Progenitor cell of endocrine pancreas (in vitro differentiated cells): ENCODE measurements at regions not wholly inside any gene's neighbourhood (a gene's known extent, or its start where the extent isn't known, plus 50 kb on each side); places are given as distances from the start of the nearest gene placed in this dataset.

ENCODE experiments used
- DNase-seq: peaks from one replicate; pipeline ENCODE4 v3.0.0; 2021; ENCODE audit warnings: low spot score; ENCODE audit not compliant: unreplicated experiment
- H3K27ac Mint-ChIP-seq: 2 replicates; pipeline ENCODE4 v1.8.0; 2021; ENCODE audit warnings: mild to moderate bottlenecking, moderate library complexity, mixed read lengths
- H3K27me3 Mint-ChIP-seq: 2 replicates; pipeline ENCODE4 v1.8.0; 2021; ENCODE audit warnings: mixed read lengths
- H3K36me3 Mint-ChIP-seq: 2 replicates; pipeline ENCODE4 v1.8.0; 2022; ENCODE audit warnings: mixed read lengths; ENCODE audit not compliant: insufficient read depth
- H3K4me1 Mint-ChIP-seq: 2 replicates; pipeline ENCODE4 v1.8.0; 2021; ENCODE audit warnings: low read depth, mixed read lengths
- H3K4me3 Mint-ChIP-seq: 2 replicates; pipeline ENCODE4 v1.8.0; 2021; ENCODE audit warnings: low read depth, mild to moderate bottlenecking, moderate library complexity, mixed read lengths
- H3K9me3 Mint-ChIP-seq: 2 replicates; pipeline ENCODE4 v1.8.0; 2021; ENCODE audit warnings: low read depth, mixed read lengths
- CTCF ChIP-seq: fragments of 200-600 bp; sonication (generic); IDR thresholded peaks from one replicate; pipeline ENCODE4 v1.5.0; 2021; ENCODE audit warnings: antibody characterized with exemption, mild to moderate bottlenecking; ENCODE audit not compliant: unreplicated experiment

DNA sequence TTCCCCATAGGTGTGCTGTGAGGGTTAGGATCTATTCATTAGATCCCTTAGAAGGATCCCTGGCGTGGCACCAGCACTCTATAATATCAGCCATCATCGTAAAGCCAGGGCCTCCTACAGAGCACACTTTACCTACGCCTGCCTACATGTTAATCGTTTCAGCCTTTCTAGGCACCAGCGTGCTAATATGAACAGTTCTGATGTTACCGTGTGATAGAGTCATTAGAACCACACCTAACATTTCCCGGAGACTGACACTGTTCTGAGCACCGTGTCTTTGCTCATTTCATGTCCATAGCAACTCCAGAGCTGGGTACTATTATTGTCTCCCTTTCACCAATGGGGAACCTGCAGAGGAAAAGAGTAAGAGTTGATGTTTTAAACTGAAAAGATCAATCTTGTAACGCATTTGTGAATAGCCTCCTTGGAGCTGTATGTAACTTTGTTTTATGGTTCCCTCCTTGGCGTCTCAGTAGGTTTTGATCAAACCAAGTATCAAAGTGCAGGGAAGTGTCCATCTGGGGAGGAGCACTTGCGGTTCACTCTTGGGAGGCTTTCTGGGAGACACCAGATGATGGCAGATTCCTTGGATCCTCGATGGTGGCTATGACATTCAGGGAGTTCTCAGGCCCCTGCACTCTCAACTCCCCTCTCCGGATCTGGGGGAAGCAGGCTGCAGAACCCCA lies 73.8 kb upstream of the KCNG1 start:
- no peak for TF ChIP-seq CTCF

DNA sequence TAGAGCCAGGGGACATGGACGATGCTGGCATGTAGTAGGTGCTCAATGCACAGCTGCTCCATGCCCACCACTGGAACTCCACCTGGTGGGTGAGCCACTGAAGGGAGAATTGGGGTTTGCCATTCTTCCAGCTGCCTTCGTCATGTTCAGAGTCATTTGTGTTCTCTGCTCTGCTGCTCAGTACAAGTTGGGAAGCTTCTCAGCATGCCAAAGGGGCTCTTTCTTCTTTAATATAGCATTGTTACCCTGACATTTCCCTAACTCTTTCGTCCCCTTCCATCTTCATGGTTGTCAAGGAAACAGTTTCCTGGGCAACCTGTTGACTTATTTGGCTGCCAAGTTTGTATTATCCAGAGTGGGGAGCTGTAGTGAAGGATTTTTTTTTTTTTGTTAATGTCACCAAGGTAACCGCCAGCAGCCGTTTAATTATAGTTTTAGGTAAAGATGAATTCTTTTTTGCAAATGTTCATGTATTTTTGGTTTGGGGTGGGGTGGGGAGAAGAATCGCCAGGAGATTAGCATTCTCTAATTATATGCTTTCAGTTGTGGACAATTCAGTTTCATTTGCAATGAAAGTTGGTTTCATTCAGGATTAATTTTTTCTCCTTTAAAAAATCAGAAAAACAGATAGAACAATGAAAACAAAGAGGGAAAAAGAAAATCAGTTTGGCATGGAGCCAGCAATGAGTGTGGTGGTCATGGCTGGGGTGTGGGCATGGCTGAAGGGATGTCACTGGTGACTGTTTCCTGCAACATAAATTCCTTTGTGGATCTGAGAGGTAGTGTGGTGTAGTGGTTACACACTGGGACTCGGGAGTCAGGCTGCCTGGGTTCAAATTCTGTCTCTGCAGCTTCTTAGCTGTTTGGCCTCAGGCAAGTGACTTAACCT lies 73.0 kb upstream of the KCNG1 start:
- H3K4me1 Mint-ChIP-seq = peaks cover 25% of the 10 kb centered on the region
- no peaks in the 10 kb centered on the region for H3K9me3 Mint-ChIP-seq
- no peak overlapping the region for H3K27ac Mint-ChIP-seq
- no peak overlapping the region for H3K4me3 Mint-ChIP-seq
- no peaks in the 10 kb centered on the region for H3K27me3 Mint-ChIP-seq
- no peaks in the 10 kb centered on the region for H3K36me3 Mint-ChIP-seq
- no peak for DNase-seq
- TF ChIP-seq CTCF = no peak

More for the DNA sequence above, 73.8 kb upstream of the KCNG1 start:
- H3K27me3 Mint-ChIP-seq = no peaks in the 10 kb centered on the region
- no peak for DNase-seq
- no peaks in the 10 kb centered on the region for H3K9me3 Mint-ChIP-seq
- no peaks in the 10 kb centered on the region for H3K36me3 Mint-ChIP-seq
- H3K4me3 Mint-ChIP-seq = no peak overlapping the region
- H3K4me1 Mint-ChIP-seq = peaks cover 18% of the 10 kb centered on the region
- H3K27ac Mint-ChIP-seq = no peak overlapping the region

DNA sequence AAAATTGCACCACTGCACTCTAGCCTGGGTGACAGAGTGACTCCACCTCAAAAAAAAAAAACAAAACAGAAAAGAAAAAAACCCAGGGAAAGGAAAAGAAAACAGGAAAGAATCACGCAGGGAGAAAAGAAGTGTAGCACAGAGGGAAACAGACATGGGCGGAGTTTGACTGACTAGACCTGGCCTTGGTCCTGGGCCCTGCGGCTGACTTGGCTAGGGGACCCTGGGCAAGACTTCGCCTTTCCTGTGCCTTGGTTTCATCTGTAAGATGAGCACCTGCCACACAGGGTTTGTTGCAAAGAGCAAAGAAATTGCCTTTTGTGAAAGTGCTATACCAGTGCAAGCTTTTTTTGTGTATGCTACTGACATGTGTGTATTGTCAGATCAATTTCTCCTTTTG lies 71.3 kb upstream of the KCNG1 start:
- no peak for DNase-seq
- Mint-ChIP-seq H3K27ac (no peak overlapping the region), H3K36me3 (no peaks in the 10 kb centered on the region), H3K9me3 (no peaks in the 10 kb centered on the region), H3K27me3 (no peaks in the 10 kb centered on the region), H3K4me3 (no peak overlapping the region), H3K4me1 (peaks cover 22% of the 10 kb centered on the region)
- no peak for TF ChIP-seq CTCF

DNA sequence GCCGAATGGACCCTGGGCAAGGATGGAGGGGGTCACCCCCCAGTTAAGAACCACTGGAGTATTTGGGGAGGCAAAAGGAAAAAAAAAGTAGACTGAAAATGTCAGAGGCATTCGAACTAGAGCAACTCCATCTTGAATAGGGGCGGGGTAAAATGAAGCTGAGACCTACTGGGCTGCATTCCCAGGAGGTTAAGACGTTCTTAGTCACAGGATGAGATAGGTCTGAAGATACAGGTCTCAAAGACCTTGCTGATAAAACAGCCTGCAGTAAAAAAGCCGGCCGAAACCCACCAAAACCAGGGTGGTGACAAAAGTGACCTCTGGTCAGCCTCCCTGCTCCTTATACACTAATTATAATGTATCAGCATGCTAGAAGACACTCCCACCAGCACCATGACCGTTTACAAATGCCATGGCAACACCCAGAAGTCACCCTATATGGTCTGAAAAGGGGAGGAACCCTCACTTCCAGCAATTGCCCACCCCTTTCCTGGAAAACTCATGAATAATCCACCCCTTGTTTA lies 70.4 kb upstream of the KCNG1 start:
- DNase-seq = no peak
- no peak for TF ChIP-seq CTCF
- no peaks in the 10 kb centered on the region for H3K27me3 Mint-ChIP-seq

DNA sequence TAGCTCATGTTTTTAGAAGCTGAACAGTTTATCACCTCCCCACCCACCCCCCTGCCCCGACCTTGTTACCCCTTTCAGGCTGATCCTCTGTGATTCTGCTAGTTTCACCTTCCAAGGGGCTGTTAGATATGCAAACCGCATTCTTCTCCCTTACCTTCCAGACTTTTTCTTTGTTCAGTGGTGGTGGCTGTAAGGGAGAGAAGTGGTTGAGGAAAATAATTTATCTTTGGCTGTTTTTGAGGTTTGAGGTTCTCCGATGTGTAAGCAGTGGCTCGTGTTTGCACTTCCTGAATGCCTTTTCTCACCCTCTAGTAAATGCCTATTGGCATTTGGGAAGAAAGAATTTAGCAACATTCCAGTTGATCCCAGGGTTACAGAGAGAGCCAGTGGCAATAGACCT lies 69.4 kb upstream of the KCNG1 start:
- Mint-ChIP-seq H3K9me3 (no peaks in the 10 kb centered on the region), H3K27ac (peak overlapping the region; percentile 65), H3K36me3 (no peaks in the 10 kb centered on the region), H3K4me3 (peak overlapping the region; percentile 29), H3K4me1 (peaks cover 26% of the 10 kb centered on the region), H3K27me3 (no peaks in the 10 kb centered on the region)
- no peak for TF ChIP-seq CTCF
- DNase-seq = no peak

More for the DNA sequence above, 70.4 kb upstream of the KCNG1 start:
- H3K4me3 Mint-ChIP-seq = no peak overlapping the region
- H3K9me3 Mint-ChIP-seq = no peaks in the 10 kb centered on the region
- no peaks in the 10 kb centered on the region for H3K36me3 Mint-ChIP-seq
- peak overlapping the region; percentile 65 for H3K27ac Mint-ChIP-seq
- H3K4me1 Mint-ChIP-seq = peaks cover 22% of the 10 kb centered on the region
